Activated CD4-positive, alpha-beta T cell treated with anti-CD3 and anti-CD28 coated beads, Interleukin-2, amount 10 ng/mL, durations not matched to agents 24 days and 14 days (primary cell): ENCODE measurements at regions not wholly inside any gene's neighbourhood (a gene's known extent, or its start where the extent isn't known, plus 50 kb on each side); places are given as distances from the start of the nearest gene placed in this dataset.
A peak's percentile ranks its signal among the peaks of the same experiment; 100 is the strongest.
"Not testable (repeated sequence)": the region's sequence is repeated elsewhere in the genome, so short reads cannot be mapped to it uniquely, and the experiment has no call there.

Source experiments
- DNase-seq: peaks from one replicate; pipeline ENCODE4 v3.0.0; 2022
- H3K27ac Mint-ChIP-seq: one replicate; pipeline ENCODE4 v1.8.0; 2022; ENCODE audit warnings: mild to moderate bottlenecking, mixed read lengths
- H3K27me3 Mint-ChIP-seq: one replicate; pipeline ENCODE4 v1.8.0; 2022; ENCODE audit warnings: mixed read lengths
- H3K36me3 Mint-ChIP-seq: one replicate; pipeline ENCODE4 v1.8.0; 2022; ENCODE audit warnings: low read depth, mild to moderate bottlenecking, mixed read lengths
- H3K4me1 Mint-ChIP-seq: one replicate; pipeline ENCODE4 v1.8.0; 2021; ENCODE audit warnings: mixed read lengths
- H3K4me3 Mint-ChIP-seq: one replicate; pipeline ENCODE4 v1.8.0; 2022; ENCODE audit warnings: mild to moderate bottlenecking, moderate library complexity, mixed read lengths
- H3K9me3 Mint-ChIP-seq: one replicate; pipeline ENCODE4 v1.8.0; 2021; ENCODE audit warnings: mixed read lengths
- intact Hi-C: fragments of 100-400 bp; cut with micrococcal nuclease; formaldehyde crosslinking; loops from one replicate; pipeline ENCODE4 v1.15.1; 2023

- intact Hi-C loops: loop anchor here (5.0 kb wide), 1 partner anchor 1668 kb away; no protein-coding TSS in a partner anchor
- H3K27ac Mint-ChIP-seq: no peak overlapping the region
- no peaks in the 10 kb centered on the region for H3K9me3 Mint-ChIP-seq
- no peaks in the 10 kb centered on the region for H3K4me1 Mint-ChIP-seq
- H3K4me3 Mint-ChIP-seq: no peak overlapping the region
- H3K27me3 Mint-ChIP-seq: peaks cover 19% of the 10 kb centered on the region
- peak; percentile 65 for DNase-seq
- H3K36me3 Mint-ChIP-seq: no peaks in the 10 kb centered on the region
Measured at GRCh38 chr20:43404878-43405277, 52.8 kb upstream of the SRSF6 start.

- intact Hi-C loops, H3K4me3 Mint-ChIP-seq, H3K27ac Mint-ChIP-seq, H3K27me3 Mint-ChIP-seq, H3K4me1 Mint-ChIP-seq, DNase-seq, H3K9me3 Mint-ChIP-seq, H3K36me3 Mint-ChIP-seq: not testable (repeated sequence)
Measured at GRCh38 chr20:43400882-43401281, 56.8 kb upstream of the SRSF6 start.

- Mint-ChIP-seq H3K27me3 (no peaks in the 10 kb centered on the region), H3K4me1 (no peaks in the 10 kb centered on the region), H3K36me3 (no peaks in the 10 kb centered on the region), H3K9me3 (no peaks in the 10 kb centered on the region), H3K4me3 (no peak overlapping the region), H3K27ac (no peak overlapping the region)
- no peak for DNase-seq
- intact Hi-C loops: no loop called here
Measured at GRCh38 chr20:43398676-43399324, 58.9 kb upstream of the SRSF6 start.

- H3K36me3 Mint-ChIP-seq: no peaks in the 10 kb centered on the region
- no peak overlapping the region for H3K4me3 Mint-ChIP-seq
- no peak overlapping the region for H3K27ac Mint-ChIP-seq
- no peaks in the 10 kb centered on the region for H3K4me1 Mint-ChIP-seq
- H3K9me3 Mint-ChIP-seq: no peaks in the 10 kb centered on the region
- no peak for DNase-seq
- no peaks in the 10 kb centered on the region for H3K27me3 Mint-ChIP-seq
- intact Hi-C loops: no loop called here
Measured at GRCh38 chr20:43397147-43397546, 60.5 kb upstream of the SRSF6 start.

- no peak overlapping the region for H3K27ac Mint-ChIP-seq
- H3K4me3 Mint-ChIP-seq: no peak overlapping the region
Measured at GRCh38 chr20:43393052-43393451, 64.6 kb upstream of the SRSF6 start.

GRCh38 chr20:43392561-43392960 lies 65.1 kb upstream of the SRSF6 start:
- Mint-ChIP-seq H3K27ac (no peak overlapping the region), H3K27me3 (peaks cover 5% of the 10 kb centered on the region), H3K9me3 (no peaks in the 10 kb centered on the region)

More at GRCh38 chr20:43393052-43393451, 64.6 kb upstream of the SRSF6 start:
- DNase-seq: no peak
- intact Hi-C loops: no loop called here
- Mint-ChIP-seq H3K4me1 (no peaks in the 10 kb centered on the region), H3K9me3 (no peaks in the 10 kb centered on the region), H3K36me3 (no peaks in the 10 kb centered on the region), H3K27me3 (peaks cover 3% of the 10 kb centered on the region)

GRCh38 chr20:43389839-43390626 lies 67.7 kb upstream of the SRSF6 start:
- intact Hi-C loops: no loop called here

More at GRCh38 chr20:43392561-43392960, 65.1 kb upstream of the SRSF6 start:
- Mint-ChIP-seq H3K4me3 (no peak overlapping the region), H3K4me1 (no peaks in the 10 kb centered on the region), H3K36me3 (no peaks in the 10 kb centered on the region)
- intact Hi-C loops: no loop called here
- no peak for DNase-seq

GRCh38 chr20:43389211-43389610 lies 68.5 kb upstream of the SRSF6 start:
- Mint-ChIP-seq H3K36me3 (no peaks in the 10 kb centered on the region), H3K27ac (no peak overlapping the region), H3K9me3 (no peaks in the 10 kb centered on the region), H3K27me3 (peaks cover 5% of the 10 kb centered on the region), H3K4me3 (no peak overlapping the region), H3K4me1 (no peaks in the 10 kb centered on the region)
- DNase-seq: no peak
- intact Hi-C loops: no loop called here

More at GRCh38 chr20:43389839-43390626, 67.7 kb upstream of the SRSF6 start:
- DNase-seq: no peak
- no peaks in the 10 kb centered on the region for H3K9me3 Mint-ChIP-seq
- H3K27ac Mint-ChIP-seq: no peak overlapping the region
- peaks cover 5% of the 10 kb centered on the region for H3K27me3 Mint-ChIP-seq
- no peaks in the 10 kb centered on the region for H3K4me1 Mint-ChIP-seq
- H3K4me3 Mint-ChIP-seq: no peak overlapping the region
- no peaks in the 10 kb centered on the region for H3K36me3 Mint-ChIP-seq

- Mint-ChIP-seq H3K36me3 (no peaks in the 10 kb centered on the region), H3K27me3 (peaks cover 5% of the 10 kb centered on the region), H3K4me3 (no peak overlapping the region), H3K9me3 (no peaks in the 10 kb centered on the region), H3K4me1 (no peaks in the 10 kb centered on the region), H3K27ac (no peak overlapping the region)
- no peak for DNase-seq
- intact Hi-C loops: no loop called here
Measured at GRCh38 chr20:43388268-43389002, 69.3 kb upstream of the SRSF6 start.

GRCh38 chr20:43387737-43388136 lies 70.0 kb upstream of the SRSF6 start:
- no peak overlapping the region for H3K4me3 Mint-ChIP-seq
- H3K4me1 Mint-ChIP-seq: no peaks in the 10 kb centered on the region
- no peak for DNase-seq
- intact Hi-C loops: no loop called here
- no peaks in the 10 kb centered on the region for H3K36me3 Mint-ChIP-seq
- H3K27ac Mint-ChIP-seq: no peak overlapping the region
- no peaks in the 10 kb centered on the region for H3K9me3 Mint-ChIP-seq
- H3K27me3 Mint-ChIP-seq: peaks cover 5% of the 10 kb centered on the region

GRCh38 chr20:43386878-43387277 lies 70.8 kb upstream of the SRSF6 start:
- Mint-ChIP-seq H3K4me3 (no peak overlapping the region), H3K4me1 (no peaks in the 10 kb centered on the region), H3K9me3 (no peaks in the 10 kb centered on the region), H3K27ac (no peak overlapping the region), H3K27me3 (peaks cover 5% of the 10 kb centered on the region), H3K36me3 (no peaks in the 10 kb centered on the region)
- intact Hi-C loops: no loop called here
- DNase-seq: no peak

GRCh38 chr20:43385914-43386313 lies 71.8 kb upstream of the SRSF6 start:
- no peaks in the 10 kb centered on the region for H3K36me3 Mint-ChIP-seq
- H3K9me3 Mint-ChIP-seq: no peaks in the 10 kb centered on the region
- intact Hi-C loops: no loop called here

GRCh38 chr20:43384101-43384940 lies 73.4 kb upstream of the SRSF6 start:
- no peaks in the 10 kb centered on the region for H3K4me1 Mint-ChIP-seq
- H3K27me3 Mint-ChIP-seq: peaks cover 6% of the 10 kb centered on the region
- intact Hi-C loops: no loop called here
- no peaks in the 10 kb centered on the region for H3K9me3 Mint-ChIP-seq
- H3K27ac Mint-ChIP-seq: no peak overlapping the region
- DNase-seq: no peak
- no peak overlapping the region for H3K4me3 Mint-ChIP-seq
- H3K36me3 Mint-ChIP-seq: no peaks in the 10 kb centered on the region

More at GRCh38 chr20:43385914-43386313, 71.8 kb upstream of the SRSF6 start:
- Mint-ChIP-seq H3K27ac (no peak overlapping the region), H3K27me3 (peaks cover 4% of the 10 kb centered on the region), H3K4me3 (no peak overlapping the region), H3K4me1 (no peaks in the 10 kb centered on the region)
- DNase-seq: no peak
